K562 (cell line): ENCODE measurements at regions not wholly inside any gene's neighbourhood (a gene's known extent, or its start where the extent isn't known, plus 50 kb on each side); places are given as distances from the start of the nearest gene placed in this dataset.

ENCODE experiments used
- ATAC-seq: fragments of 200-7000 bp; cut with Tn5 transposase; 3 replicates; pipeline ENCODE4 v1.9.1; 2020; ENCODE audit warnings: moderate library complexity
- BruUV-seq: library from RNA; stranded (reverse); fragments of 400-500 nt; replicated peaks from 2 replicates; lab custom pipeline; 2021; lab: Mats Ljungman, UMichigan
- CTCF ChIA-PET: fragments of 300-600 bp; formaldehyde crosslinking; extraction: SDS; loops from one replicate; lab custom pipeline; 2021; ENCODE audit warnings: low intra/inter-chr PET ratio; lab: Yijun Ruan, JAX
- POLR2A ChIA-PET: fragments of 300-600, 350-650 bp; sonication (Branson Sonifier 250); formaldehyde crosslinking; extraction: SDS; loops from one replicate; lab custom pipeline; 2021; ENCODE audit warnings: antibody characterized with exemption, inconsistent platforms; lab: Yijun Ruan, JAX
- DNase-seq, 4 experiments: peaks; one replicate each; pipeline versions ENCODE4 v3.0.0 to v3.0.0-alpha.2; 2011 to 2018; ENCODE audit warnings: low spot score in 3 of 4, mixed read lengths in 3 of 4; ENCODE audit errors: extremely low read depth in 1 of 4
- FAIRE-seq: peaks from 2 replicates; lab custom pipeline; 2011; peaks lifted over from hg19 to GRCh38; lab: Jason Lieb, UNC
- H2AFZ ChIP-seq: 2 replicates; pipeline ENCODE4 v1.6.0; 2011; ENCODE audit warnings: low read depth, low read length, control low read depth, inconsistent platforms
- H3K27ac ChIP-seq: fragments of 200-600 bp; 3 replicates; pipeline ENCODE4 v1.8.0; 2011; ENCODE audit warnings: low read depth, mild to moderate bottlenecking, control low read depth, inconsistent platforms, low read length, moderate library complexity, mixed read lengths; ENCODE audit errors: extremely low read depth
- H3K27me3 ChIP-seq, 2 experiments: fragments of 300-600 bp in 1 of 2; 2 replicates in 1 of 2; 3 replicates in 1 of 2; pipeline versions ENCODE4 v1.6.0 to v1.8.0; 2011; ENCODE audit warnings: inconsistent platforms in 2 of 2, low read length in 2 of 2, mild to moderate bottlenecking in 1 of 2, mixed read lengths in 1 of 2, moderate library complexity in 1 of 2; ENCODE audit not compliant: control insufficient read depth in 2 of 2, insufficient read depth in 2 of 2
- H3K36me3 ChIP-seq: fragments of 300-600 bp; 3 replicates; pipeline ENCODE4 v1.8.0; 2011; ENCODE audit warnings: mild to moderate bottlenecking, low read length, inconsistent platforms; ENCODE audit not compliant: control insufficient read depth, insufficient read depth
- H3K4me1 ChIP-seq, 2 experiments: fragments of 200-600 bp in 1 of 2; replicated peaks in 1 of 2; 2 replicates in 1 of 2; 3 replicates in 1 of 2; pipeline versions ENCODE4 v1.5.1 to v1.8.0; 2011; ENCODE audit warnings: inconsistent platforms in 2 of 2, low read length in 2 of 2, mild to moderate bottlenecking in 1 of 2, mixed read lengths in 1 of 2, moderate library complexity in 1 of 2; ENCODE audit not compliant: control insufficient read depth in 2 of 2, insufficient read depth in 2 of 2
- H3K4me2 ChIP-seq: 2 replicates; pipeline ENCODE4 v1.6.1; 2011; ENCODE audit warnings: low read length, control low read depth, inconsistent platforms, mixed read lengths; ENCODE audit not compliant: insufficient read depth
- H3K4me3 ChIP-seq: fragments of 200-600 bp; sonication (generic), shearing (Covaris generic); 2 replicates; pipeline ENCODE4 v1.5.1; 2016; ENCODE audit warnings: control low read depth, inconsistent platforms
- H3K79me2 ChIP-seq: fragments of 200-600 bp; 3 replicates; pipeline ENCODE4 v1.8.0; 2011; ENCODE audit warnings: low read length, inconsistent platforms; ENCODE audit not compliant: control insufficient read depth, insufficient read depth
- H3K9ac ChIP-seq, 2 experiments: 2 replicates each; pipeline versions ENCODE4 v1.6.0 to v1.6.1; 2011; ENCODE audit warnings: low read depth in 2 of 2, low read length in 2 of 2, control low read depth in 1 of 2, inconsistent platforms in 1 of 2, mild to moderate bottlenecking in 1 of 2, mixed read lengths in 1 of 2; ENCODE audit not compliant: insufficient read depth in 1 of 2
- H3K9me1 ChIP-seq: one replicate; pipeline ENCODE4 v1.6.0; 2011; ENCODE audit warnings: inconsistent platforms, mild to moderate bottlenecking, low read length, moderate library complexity; ENCODE audit not compliant: control insufficient read depth, insufficient read depth
- H3K9me3 ChIP-seq: replicated peaks from 2 replicates; pipeline ENCODE4 v1.5.1; 2011; ENCODE audit warnings: low read depth, low read length, inconsistent platforms; ENCODE audit not compliant: control insufficient read depth, insufficient read depth
- H4K20me1 ChIP-seq: replicated peaks from 2 replicates; pipeline ENCODE4 v1.6.1; 2011; ENCODE audit warnings: low read length, inconsistent platforms, mixed read lengths; ENCODE audit not compliant: control insufficient read depth, insufficient read depth
- BHLHE40 ChIP-seq: IDR thresholded peaks from 2 replicates; pipeline ENCODE4 v1.6.1; 2011; ENCODE audit warnings: low read length, improper control_type of control experiment
- MCM7 ChIP-seq, 2 experiments: fragments of 450-650 bp; IDR thresholded peaks; 2 replicates each; pipeline ENCODE4 v1.6.1; 2016 to 2018
- WGBS: fragments of 100-300 bp; shearing (Covaris generic); methylation state at CpG from one replicate; pipeline ENCODE4 v1.1.6; 2016; ENCODE audit warnings: low coverage, mixed read lengths; ENCODE audit not compliant: insufficient coverage; ENCODE audit errors: missing lambda C conversion rate; 5-methylcytosine and 5-hydroxymethylcytosine counted together
- in situ Hi-C: fragments of 300-500 bp; cut with MboI; formaldehyde crosslinking; loops from 4 replicates; pipeline ENCODE4 v1.15.0; 2018; ENCODE audit warnings: inconsistent platforms, mixed read lengths
- intact Hi-C: fragments of 100-400 bp; cut with micrococcal nuclease; formaldehyde crosslinking; loops from 2 replicates; pipeline ENCODE4 v1.14.2; 2022
- TF ChIP-seq, protein P1 (sequence below): fragments of 450-650 bp; formaldehyde crosslinking; IDR thresholded peaks from 2 replicates; pipeline ENCODE4 v1.4.0; 2020; ENCODE audit warnings: mild to moderate bottlenecking, moderate library complexity
- TF ChIP-seq, protein P2 (sequence below): fragments of 450-650 bp; IDR thresholded peaks from one replicate; pipeline ENCODE4 v1.6.1; 2018; ENCODE audit warnings: mild to moderate bottlenecking, moderate library complexity; ENCODE audit not compliant: partially characterized antibody

- no peak for ATAC-seq
- DNase-seq, result no peak
- H3K9me1 ChIP-seq, result no peaks in the 10 kb centered on the region
- no peak overlapping the region for H2AFZ ChIP-seq
- intact Hi-C loops, result no loop called here
- WGBS, result 2% methylated on average over 4 of the region's 4 CpGs
- TF ChIP-seq BHLHE40, result no peak
- no peak for TF ChIP-seq MCM7 (IDR thresholded peaks at IDR 0.05)
- TF ChIP-seq, all 486 proteins: peak for 0
- ChIA-PET CTCF (no interaction called here), POLR2A (no interaction called here)
- Histone ChIP-seq H3K79me2 (no peaks in the 10 kb centered on the region), H3K9ac (no peak overlapping the region), H3K36me3 (no peaks in the 10 kb centered on the region), H3K27me3 (no peaks in the 10 kb centered on the region), H3K4me2 (no peak overlapping the region), H4K20me1 (no peaks in the 10 kb centered on the region), H3K4me3 (no peak overlapping the region), H3K27ac (no peak overlapping the region), H3K4me1 (no peaks in the 10 kb centered on the region), H3K9me3 (no peaks in the 10 kb centered on the region)
- in situ Hi-C loops, result no loop called here
- BruUV-seq, result no TSS peak
- FAIRE-seq, result no peak
These were observed 617.7 kb upstream of the CA10 start for GRCh38 chr17:52776234-52776633.

DNA sequence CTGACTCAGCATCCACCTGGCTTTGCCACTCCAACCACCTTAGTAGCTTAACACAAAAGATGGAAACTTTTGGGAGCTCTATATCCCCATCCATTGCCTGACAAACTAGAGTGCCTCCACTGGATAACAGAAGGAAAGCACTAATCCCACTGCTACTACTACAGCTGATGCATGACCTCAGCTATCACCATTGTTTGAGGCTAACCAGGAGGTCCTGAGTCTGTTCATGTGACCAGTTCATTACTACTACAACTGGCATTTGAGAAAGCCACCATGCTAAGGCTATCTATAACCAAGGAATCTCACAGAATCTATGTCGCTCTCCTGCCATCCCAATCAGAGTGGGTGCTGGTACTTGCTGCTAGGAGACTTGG, 604.3 kb upstream of the CA10 start:
- no peak overlapping the region for H3K4me2 ChIP-seq
- H3K27ac ChIP-seq, result no peak overlapping the region
- WGBS, result 0% methylated on average over 1 of the region's 1 CpG
- no peaks in the 10 kb centered on the region for H3K27me3 ChIP-seq
- BruUV-seq, result no TSS peak
- H3K9me1 ChIP-seq, result no peaks in the 10 kb centered on the region
- POLR2A ChIA-PET, result interaction anchor here (0.7 kb wide), 1 partner anchor 234 kb away, joined by 3 read pairs; no protein-coding TSS in a partner anchor
- H3K79me2 ChIP-seq, result no peaks in the 10 kb centered on the region
- ATAC-seq, result no peak
- no peaks in the 10 kb centered on the region for H3K36me3 ChIP-seq
- H3K4me3 ChIP-seq, result no peak overlapping the region
- TF ChIP-seq, protein P1, sequence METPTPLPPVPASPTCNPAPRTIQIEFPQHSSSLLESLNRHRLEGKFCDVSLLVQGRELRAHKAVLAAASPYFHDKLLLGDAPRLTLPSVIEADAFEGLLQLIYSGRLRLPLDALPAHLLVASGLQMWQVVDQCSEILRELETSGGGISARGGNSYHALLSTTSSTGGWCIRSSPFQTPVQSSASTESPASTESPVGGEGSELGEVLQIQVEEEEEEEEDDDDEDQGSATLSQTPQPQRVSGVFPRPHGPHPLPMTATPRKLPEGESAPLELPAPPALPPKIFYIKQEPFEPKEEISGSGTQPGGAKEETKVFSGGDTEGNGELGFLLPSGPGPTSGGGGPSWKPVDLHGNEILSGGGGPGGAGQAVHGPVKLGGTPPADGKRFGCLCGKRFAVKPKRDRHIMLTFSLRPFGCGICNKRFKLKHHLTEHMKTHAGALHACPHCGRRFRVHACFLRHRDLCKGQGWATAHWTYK, result no peak
- TF ChIP-seq, protein P2, sequence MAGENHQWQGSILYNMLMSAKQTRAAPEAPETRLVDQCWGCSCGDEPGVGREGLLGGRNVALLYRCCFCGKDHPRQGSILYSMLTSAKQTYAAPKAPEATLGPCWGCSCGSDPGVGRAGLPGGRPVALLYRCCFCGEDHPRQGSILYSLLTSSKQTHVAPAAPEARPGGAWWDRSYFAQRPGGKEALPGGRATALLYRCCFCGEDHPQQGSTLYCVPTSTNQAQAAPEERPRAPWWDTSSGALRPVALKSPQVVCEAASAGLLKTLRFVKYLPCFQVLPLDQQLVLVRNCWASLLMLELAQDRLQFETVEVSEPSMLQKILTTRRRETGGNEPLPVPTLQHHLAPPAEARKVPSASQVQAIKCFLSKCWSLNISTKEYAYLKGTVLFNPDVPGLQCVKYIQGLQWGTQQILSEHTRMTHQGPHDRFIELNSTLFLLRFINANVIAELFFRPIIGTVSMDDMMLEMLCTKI, result no peak
- H3K9ac ChIP-seq, result no peak overlapping the region
- no peaks in the 10 kb centered on the region for H4K20me1 ChIP-seq
- CTCF ChIA-PET, result no interaction called here
- DNase-seq, result no peak
- no peak for FAIRE-seq
- in situ Hi-C loops, result no loop called here
- no peaks in the 10 kb centered on the region for H3K9me3 ChIP-seq
- intact Hi-C loops, result no loop called here
- H3K4me1 ChIP-seq, result no peaks in the 10 kb centered on the region
- H2AFZ ChIP-seq, result no peak overlapping the region
